GM18870 (cell line): ENCODE measurements at regions not wholly inside any gene's neighbourhood (a gene's known extent, or its start where the extent isn't known, plus 50 kb on each side); places are given as distances from the start of the nearest gene placed in this dataset.
"Not testable (repeated sequence)": the region's sequence is repeated elsewhere in the genome, so short reads cannot be mapped to it uniquely, and the experiment has no call there.

Source experiments
- ATAC-seq: cut with Tn5 transposase; IDR thresholded peaks from one replicate; pipeline ENCODE4 v1.9.1; 2021; ENCODE audit warnings: moderate library complexity; ENCODE audit not compliant: unreplicated experiment

DNA sequence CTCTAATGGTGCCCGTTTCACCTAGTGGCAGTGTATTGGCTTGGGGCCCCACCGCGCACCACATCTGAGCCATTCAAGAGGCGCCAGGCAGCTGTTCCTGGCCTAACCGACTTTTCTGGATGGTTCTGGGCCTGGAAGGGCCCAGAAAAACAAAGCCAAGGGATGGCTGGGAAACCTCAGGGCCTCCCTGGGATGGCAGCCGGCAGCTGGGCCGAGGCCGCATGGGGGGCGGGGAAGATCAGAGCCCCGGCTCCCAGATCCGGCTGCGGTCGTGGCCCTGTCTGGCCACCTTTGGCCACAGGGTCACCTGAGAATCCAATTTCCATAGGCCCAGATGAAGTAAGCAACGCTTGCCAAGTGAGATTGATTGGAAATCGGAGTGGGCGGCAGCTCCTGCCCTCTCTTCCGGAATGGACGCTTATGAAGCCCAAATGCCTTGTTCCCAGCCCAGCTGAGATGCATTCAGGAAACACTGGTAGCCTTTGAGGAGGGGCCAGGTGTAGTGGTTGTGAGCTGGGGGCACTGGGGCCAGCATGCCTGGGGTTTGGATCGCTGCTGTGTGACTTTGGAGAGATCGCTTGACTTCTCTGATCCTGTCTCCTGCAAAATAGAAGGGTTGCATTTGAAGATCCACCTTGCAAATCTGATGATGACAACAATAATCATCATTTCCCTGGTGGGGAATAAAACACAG, 163.8 kb upstream of the GSE1 start:
- ATAC-seq, result no peak

DNA sequence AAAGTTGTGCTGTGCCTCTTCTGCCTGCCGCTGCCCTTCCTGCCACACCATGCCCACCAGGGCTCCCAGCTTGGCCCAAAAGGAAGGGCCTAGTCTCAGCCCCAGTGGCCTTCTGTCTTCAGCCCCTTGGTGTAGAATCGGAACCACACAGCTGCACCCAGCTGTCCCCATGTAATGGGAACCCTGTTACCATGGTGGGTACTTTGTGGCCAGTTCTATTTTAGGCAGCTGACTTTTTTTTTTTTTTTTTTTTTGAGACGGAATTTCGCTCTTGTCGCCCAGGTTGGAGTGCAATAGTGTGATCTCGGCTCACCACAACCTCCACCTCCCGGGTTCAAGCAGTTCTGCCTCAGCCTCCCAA, 163.3 kb upstream of the GSE1 start:
- ATAC-seq, result no peak

DNA sequence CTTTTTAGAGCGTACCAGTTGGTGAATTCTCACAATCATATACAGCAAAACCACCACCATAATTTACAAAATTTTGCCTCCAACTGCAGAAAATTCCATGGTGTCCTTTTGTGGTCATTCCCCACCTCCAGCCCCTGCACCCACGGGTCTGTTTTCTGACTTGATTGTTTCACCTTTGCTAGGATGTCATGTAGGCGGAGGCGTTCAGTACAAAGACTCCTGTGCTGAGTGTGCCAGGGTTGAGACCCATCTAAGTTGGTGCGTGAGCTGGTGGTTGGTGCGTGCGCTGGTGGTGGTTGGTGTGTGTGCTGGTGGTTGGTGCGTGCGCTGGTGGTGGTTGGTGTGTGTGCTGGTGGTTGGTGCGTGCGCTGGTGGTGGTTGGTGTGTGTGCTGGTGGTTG, 162.0 kb upstream of the GSE1 start:
- not testable (repeated sequence) for ATAC-seq

DNA sequence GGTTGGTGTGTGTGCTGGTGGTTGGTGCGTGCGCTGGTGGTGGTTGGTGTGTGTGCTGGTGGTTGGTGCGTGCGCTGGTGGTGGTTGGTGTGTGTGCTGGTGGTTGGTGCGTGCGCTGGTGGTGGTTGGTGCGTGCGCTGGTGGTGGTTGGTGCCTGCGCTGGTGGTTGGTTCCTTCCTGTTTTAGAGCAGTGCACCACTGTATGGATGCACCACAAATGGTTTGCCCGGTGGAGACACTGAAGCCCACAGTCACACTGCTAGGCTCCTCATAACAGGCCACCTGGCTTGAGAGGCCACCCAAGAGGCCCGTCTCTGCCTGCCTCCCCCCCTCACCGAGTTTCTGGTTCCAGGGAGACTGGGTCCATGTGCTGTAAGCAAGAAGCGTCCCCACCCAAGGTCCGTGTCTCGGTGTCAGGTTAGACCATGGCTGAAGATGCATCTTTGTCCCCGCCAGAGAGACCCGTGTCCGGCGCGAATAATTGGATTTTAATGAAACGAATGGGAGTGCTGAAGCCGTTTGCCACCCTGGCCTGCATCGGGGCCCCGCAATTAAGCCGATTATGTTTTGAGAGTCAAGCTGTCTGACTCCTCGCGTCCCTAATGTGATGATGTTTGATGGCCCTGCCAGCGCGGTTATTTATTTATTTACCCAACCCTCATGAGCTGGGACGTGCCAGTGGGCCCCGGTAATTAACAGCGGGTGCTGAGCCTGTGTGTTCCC, 161.3 kb upstream of the GSE1 start:
- ATAC-seq, result no peak

DNA sequence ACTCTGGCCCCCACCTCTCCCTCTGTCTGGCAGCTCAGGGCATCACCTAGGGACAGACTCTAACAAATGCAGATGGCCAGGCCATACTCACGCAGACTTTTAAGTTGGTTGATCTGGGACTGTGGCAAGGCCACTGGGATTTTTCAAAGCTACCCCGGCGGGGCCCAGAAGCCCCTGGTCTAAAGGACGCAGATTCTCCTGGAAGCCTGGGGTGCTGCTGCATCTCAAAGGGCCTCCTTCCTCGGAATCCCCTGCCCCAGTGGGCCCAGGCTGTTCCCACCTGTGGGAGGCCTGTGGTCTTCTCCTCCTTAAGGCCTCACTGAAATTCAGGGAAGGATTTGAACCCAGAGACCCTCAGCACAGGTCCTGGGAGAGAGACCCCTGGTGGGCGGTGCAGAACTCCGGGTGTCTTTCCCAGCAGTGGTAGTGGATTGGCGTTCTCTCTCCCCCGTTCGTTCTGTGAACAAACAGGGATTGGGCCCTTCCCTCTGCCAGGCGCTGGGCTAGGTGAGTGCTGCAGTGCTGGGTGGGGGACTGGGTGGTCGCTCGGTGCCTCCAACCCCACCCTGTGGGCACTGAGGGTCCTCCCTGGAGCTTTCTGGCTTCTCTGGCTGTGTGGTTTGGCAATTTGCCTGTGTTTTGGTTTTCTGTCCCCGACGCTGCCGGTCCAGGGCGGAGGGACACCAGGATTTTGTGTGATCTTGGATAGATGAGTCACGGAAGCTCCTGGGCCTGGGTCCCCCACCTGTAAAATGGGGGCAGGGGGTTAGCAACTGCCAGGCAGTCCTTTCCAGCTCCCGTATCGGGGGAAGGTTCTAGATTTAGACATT, 160.5 kb upstream of the GSE1 start:
- ATAC-seq, result no peak

DNA sequence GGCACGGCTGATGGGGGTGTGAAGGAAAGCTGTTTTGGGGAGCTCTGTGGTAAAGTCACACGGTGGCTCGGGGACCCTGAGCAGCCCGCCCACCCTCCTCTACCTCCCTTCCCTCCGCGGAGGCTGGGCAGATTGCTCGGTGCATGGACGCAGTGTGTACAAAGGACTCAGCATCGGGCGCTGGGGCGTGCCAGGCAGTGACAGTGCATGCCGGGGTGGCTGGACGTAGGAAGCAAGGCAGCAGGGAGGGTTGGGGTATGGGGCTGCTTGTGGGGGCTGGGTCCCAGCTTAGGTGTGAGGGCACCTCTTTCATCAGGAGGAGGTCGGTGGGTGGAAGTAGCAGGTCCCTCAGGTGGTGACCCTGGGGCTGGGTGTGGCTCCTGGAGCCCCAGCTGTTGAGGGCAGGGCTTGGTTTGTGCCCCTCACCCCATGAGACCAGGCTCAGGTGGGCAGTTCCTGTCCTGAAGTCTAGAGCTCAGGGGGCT, 159.9 kb upstream of the GSE1 start:
- ATAC-seq, result no peak

DNA sequence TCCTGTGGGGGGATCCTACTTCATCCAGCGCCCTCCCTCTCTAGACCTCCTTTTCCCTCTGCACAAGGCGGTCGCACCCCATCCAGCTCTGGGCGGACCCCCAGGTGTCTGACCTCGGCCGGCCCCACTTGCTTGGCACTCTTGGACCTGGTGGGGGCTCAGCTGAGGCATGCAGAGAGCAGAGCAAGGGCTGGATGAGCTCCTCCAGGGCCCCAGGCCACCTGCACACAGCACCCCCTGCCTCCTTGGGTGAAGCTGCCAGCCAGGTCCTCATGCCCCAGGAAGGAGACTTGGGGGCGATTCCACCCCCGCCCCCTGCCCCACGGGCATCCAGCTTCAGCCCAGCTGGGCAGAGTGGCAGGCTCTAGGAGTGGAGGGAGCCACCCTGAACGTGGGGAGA, 159.4 kb upstream of the GSE1 start:
- no peak for ATAC-seq

DNA sequence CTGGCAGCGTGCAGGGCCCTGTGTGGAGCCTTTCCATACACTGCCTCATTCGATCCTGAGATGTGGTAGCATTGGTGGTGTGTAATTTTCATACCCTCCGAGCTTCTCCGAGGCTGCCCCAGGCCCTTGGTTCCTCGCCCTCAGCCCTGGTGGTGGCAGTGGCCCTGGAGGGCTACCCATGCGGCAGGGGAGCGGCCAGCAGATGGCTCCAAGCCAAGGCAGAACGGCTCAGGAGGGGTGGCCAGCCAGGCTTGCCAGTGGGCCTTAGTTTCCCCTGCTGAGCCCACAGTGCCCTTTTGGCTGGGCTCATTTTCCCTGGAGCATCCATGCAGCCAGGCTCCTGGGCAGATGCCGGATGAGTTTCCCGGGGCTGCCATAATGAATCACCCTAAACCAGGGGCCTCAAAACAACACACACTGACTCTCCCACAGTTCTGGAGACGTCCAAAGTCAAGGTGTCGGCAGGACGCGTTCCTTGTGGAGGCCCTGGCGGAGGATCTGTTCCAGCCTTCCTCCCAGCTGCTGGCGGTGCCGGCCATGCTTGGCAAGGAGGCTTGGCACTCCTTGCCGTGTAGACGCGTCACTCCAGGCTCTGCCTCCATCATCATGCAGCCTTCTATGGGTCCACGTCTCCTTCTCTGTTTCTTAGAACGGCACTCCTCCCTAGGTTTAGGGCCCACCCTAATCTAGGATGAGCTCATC, 158.8 kb upstream of the GSE1 start:
- ATAC-seq, result no peak

DNA sequence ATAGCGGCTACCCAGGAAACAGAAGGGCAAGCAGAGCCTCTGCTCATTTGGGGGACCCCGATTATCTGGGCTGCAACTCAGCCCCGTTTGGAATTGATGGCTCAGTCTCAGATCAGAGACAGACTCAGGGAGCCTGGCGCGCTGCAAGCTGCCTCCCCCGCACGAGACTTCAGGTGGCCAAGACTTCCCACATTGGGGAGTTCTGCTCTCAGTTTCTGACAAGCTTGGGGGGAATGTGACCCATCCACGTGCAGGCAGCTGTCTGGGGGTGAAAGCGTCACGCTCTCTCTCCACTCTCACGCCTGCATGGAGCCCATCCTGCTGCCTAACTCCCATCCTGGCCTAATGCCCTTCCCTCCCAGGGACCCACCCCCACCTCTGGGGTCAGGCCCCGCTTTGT, 157.6 kb upstream of the GSE1 start:
- no peak for ATAC-seq

DNA sequence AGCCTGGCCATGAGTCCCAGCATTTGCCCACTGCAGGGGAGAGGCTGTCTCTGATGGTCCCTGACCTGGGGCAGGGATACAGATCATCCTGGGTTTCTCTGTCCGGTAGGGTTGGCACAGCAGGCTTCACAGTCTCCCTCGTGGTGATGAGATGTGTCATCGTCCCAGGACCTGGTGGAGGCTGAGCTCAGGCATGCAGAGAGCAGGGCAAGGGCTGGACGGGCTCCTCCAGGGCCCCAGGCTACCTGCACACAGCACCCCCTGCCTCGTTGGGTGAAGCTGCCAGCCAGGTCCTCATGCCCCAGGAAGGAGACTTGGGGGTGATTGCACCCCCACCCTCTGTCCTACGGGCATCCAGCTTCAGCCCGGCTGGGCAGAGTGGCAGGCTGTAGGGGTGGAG, 155.8 kb upstream of the GSE1 start:
- no peak for ATAC-seq

DNA sequence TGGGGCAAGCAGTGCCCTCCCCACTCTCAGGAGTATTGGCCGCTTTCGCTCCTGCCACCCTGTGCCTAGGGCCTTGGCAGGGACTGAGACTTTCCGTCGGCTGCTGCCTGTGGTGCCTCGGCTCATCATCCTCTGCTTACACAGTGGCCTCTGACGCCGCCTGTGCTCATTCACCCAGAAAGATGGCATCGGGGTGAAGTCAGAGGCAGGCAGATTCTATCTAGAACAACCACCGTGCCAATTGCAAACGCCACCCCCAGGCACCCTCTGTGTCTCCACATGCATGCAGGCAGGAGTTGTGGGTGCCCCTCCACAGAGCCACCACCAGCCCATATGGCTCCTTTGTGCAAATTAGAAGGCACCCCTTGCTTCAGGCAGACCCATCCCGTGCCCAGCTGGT, 154.2 kb upstream of the GSE1 start:
- ATAC-seq, result no peak

DNA sequence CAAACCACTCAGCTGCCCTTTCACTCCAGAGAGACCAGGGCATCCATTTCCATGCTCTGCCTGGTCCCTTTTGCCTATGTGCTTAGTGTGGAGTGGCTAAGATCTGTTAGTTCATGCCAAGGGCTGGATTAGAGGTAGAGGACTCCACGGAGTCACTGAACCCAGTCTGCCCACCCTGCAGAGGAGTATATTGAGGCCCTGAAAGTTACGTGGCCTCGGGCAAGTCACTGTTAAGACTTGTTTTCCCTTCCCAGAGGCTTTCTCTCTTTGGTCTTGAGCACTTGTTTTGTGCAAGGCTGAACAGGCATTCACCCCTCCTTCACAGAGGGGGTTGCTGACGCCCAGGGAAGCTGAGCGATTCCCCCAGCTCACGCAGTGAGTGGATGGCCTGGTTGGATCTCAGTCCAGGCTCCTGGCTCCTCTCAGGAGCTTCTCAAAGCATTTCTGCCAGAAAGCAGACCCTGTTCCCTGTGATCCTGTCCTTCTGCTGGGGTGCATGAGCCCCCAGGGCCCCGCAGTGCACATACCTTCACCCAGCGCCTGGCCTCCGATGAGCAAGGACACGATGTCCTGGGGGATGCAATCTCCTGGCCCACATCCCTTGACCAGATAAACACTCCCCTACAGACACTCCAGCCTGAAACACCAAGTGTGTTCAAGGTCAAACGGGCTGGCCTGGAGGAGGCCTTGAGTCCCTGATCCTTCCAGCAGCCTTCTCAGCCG, 153.4 kb upstream of the GSE1 start:
- ATAC-seq, result no peak

DNA sequence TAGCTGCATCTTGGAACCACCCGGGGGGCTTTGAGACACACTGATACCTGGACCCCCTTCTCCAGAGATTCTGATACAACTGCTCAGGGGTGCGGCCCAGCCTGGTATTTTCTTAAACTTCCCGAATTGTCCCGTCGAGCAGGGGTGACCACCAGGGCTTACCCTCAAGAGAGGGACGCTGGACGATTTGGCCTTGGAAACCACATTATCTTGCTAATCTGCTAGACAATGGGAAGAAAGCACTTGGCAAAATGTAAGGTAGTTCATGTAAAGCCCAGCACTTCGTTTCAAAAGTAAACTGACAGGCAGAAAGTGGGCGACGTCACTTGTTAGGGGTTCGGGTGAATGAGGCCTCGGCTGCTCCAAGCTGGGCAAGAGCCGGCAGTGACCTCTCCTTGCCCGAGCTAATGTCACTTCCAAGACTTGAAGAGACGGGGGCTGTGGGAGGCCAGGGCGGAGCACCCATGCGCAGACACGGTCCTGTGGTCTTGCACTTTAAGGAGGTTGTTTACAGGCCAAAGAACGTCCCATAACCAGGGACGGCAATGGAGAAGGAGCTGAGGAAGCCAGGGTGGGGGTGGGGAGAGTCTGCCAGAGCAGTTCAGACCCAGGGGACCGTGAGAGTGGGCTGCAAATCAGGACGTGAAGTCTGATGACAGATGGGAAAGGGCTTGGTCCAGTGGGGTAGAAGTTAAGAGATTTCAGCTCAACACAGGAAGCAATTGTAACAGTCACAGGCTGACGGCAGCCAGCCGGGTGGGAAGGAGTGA, 152.7 kb upstream of the GSE1 start:
- no peak for ATAC-seq

DNA sequence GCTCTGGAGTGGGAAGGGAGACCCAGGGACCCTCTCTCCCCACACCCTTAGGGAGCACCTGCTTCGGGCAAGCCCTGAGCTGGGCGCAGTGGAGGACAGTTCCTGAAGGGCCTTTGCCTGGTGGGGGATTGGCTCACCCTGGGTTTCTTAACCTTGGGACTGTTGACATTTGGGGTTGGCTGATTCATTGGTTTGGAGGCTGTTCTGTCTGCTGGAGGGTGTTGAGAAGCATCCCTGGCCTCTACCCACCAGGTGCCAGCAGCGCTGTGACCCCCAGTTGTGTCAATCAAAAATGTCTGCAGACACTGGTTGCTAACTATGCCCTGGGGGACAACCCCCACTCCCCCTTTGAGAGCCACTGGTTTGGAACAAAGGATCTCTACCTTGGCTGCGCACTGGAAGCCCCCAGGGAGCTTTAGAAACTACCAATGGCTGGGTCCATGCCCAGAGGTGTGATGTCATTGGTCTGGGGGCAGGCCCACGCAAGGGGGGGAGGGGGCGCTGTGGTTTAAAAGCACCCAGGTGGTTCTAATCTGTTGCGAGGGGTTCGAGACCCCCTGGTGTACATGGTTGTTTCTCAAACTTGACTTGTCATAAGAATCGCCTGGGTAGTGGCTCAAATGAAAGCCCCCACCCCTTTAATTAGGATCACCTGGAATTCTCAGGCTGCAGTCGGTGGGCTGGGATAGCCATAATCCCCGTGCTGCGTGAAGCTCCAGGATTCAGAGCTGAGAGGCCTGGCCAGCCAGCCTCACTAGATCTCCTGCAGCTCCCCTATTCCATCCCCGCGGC, 151.9 kb upstream of the GSE1 start:
- ATAC-seq, result no peak

DNA sequence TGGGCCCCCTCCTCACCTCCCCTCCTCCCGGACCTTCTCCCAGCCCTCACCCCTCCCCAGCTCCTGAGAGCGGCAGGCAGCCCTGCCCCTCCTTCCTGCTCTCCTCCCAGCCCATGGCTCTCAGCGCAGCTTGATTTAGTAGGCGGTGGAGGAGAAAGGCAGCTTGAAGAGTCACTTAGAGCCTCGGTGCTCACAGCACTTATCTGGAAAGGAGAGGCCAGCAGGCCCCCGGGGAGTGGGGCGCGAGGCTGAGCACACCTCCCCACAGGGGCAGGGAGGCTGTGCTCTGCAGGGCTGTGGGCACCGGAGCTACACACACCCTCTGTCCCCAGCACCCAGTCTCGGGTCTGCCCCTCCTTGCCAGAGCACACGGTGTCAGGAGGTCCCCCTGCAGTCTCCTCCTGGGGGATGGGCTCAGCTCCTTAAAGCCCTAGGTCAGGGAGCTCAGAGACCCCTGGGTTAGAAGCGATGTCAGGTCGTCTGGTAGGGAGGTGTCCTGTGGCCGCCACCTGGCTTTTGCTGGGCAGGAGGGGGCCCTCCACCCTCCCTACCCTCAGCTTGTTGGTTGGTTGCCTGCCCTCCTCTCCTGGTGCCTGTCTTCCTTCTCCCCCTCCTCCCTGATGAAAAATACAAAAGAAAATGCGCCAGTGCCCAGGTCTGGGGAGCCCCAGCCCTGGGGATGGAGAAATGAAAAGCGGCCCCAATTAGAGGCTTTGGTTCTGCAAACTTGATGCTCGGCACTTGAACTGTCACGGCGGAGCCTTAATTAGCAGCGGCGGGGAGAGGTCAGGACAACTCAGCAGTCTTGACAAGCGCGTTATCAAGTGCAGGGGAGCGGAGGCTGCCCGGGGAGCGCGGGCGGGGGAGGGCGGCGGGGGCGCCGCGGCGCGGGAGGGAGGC, 151.1 kb upstream of the GSE1 start:
- ATAC-seq, result no peak

DNA sequence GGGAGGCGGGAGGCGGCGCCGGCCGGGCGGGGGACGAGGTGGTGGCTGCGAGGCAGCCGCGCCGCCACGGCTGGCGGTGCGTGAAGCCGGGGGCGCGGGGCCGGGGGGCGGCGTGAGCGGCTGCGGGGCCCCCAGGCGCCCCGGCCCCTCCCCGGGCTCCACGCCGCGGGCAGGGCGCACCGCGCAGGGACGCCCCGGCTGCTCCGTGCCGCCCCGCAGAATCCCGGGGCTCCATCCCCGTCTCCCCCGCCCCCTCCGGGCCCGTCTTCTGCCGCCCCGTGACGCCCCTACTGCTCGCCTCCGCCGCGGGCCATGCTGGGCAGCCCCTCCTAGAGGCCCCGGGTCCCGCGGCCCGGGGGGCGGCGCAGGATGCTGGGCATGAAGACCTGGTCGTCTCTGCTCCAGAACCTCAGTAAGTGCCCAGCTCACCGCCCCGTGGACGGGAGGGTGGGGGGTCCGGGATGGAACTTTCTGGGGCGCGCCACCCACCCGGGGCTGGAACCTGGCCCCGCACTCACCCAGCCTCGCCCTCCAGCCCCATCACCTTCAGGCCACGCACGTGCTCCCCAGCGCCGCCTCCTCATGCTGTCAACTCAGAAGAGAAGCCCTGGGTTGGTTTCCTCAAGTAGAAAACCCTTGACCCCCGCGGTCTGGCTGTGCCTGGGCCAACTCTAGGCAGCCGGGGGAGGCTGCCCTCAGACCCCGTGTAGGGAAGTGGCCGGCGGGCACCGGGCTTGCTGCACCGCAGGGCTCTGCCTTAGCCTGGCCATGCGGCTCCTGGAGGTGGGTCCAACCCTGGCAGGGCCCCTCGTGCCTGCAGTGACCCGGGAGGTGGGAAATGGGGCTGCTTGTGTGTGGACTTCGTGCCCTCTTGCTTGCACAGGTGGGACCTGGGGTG, 150.2 kb upstream of the GSE1 start:
- no peak for ATAC-seq
